Sigmoid colon (tissue), 4 donors: ENCODE measurements at regions not wholly inside any gene's neighbourhood (a gene's known extent, or its start where the extent isn't known, plus 50 kb on each side); places are given as distances from the start of the nearest gene placed in this dataset.
"Not testable (repeated sequence)": the region's sequence is repeated elsewhere in the genome, so short reads cannot be mapped to it uniquely, and the experiment has no call there.

Source experiments
- EP300 ChIP-seq, 4 donors: sonication (generic); formaldehyde crosslinking; IDR thresholded peaks; one replicate each; pipeline ENCODE4 v1.6.1; 2017; ENCODE audit warnings: antibody characterized with exemption in 4 of 4
- POLR2AphosphoS5 ChIP-seq, 4 donors: sonication (generic); formaldehyde crosslinking; IDR thresholded peaks; one replicate each; pipeline ENCODE4 v1.6.1; 2017; ENCODE audit warnings: antibody characterized with exemption in 4 of 4

DNA sequence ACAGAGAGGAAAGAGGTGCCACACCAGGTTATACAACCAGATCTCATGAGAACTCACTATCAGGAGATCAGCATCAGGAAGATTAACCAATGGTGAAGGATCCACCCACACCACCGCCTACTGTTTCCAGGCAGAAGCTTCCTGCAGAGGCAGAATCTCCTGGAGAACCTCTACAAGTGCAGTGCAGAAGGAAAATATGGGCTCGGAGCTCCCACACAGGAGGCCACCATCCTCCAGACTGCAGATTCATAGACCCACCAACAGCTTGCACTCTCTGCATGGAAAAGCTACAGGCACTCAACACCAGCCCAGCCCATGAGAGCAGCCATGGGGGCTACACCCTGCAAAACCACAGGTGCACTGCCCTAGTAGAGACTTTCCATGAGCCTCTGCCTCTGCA is 284.0 kb downstream of the POTED start:
- TF ChIP-seq EP300, POLR2AphosphoS5 (IDR thresholded peaks at IDR 0.05): not testable (repeated sequence)
